Vagina (tissue), 2 donors: ENCODE measurements at regions not wholly inside any gene's neighbourhood (a gene's known extent, or its start where the extent isn't known, plus 50 kb on each side); places are given as distances from the start of the nearest gene placed in this dataset.

Experiments
- DNase-seq, 2 donors: peaks; one replicate each; pipeline ENCODE4 v3.0.0-alpha.2; 2017; ENCODE audit errors: extremely low spot score in 2 of 2
- H3K27ac ChIP-seq: fragments of 200-600 bp; sonication (generic); one replicate; pipeline ENCODE4 v1.5.1; 2019
- H3K27me3 ChIP-seq: fragments of 200-600 bp; sonication (generic); one replicate; pipeline ENCODE4 v1.5.1; 2019
- H3K36me3 ChIP-seq, 2 donors: fragments of 200-600 bp; sonication (generic); one replicate each; pipeline ENCODE4 v1.5.1; 2017 to 2019
- H3K4me1 ChIP-seq: fragments of 200-600 bp; sonication (generic); one replicate; pipeline ENCODE4 v1.5.1; 2019
- H3K4me3 ChIP-seq, 2 donors: fragments of 200-600 bp; sonication (generic); 1 replicate in 1 of 2; 2 replicates in 1 of 2; pipeline ENCODE4 v1.5.1; 2016 to 2019
- H3K9me3 ChIP-seq: fragments of 200-600 bp; sonication (generic); one replicate; pipeline ENCODE4 v1.5.1; 2019
- CTCF ChIP-seq, 3 experiments: fragments of 450-650 bp in 2 of 3; fragments of 200-600 bp in 1 of 3; sonication (generic) in 1 of 3; IDR thresholded peaks; one replicate each; pipeline ENCODE4 v1.5.1; 2017 to 2019; ENCODE audit warnings: antibody characterized with exemption in 3 of 3, mild to moderate bottlenecking in 2 of 3, moderate library complexity in 2 of 3
- POLR2A ChIP-seq, 2 donors: fragments of 450-650 bp; IDR thresholded peaks; one replicate each; pipeline ENCODE4 v1.6.1; 2017; ENCODE audit warnings: antibody characterized with exemption in 2 of 2, mild to moderate bottlenecking in 2 of 2, moderate library complexity in 2 of 2
- POLR2AphosphoS5 ChIP-seq, 2 donors: sonication (generic); formaldehyde crosslinking; IDR thresholded peaks; one replicate each; pipeline ENCODE4 v1.9.0; 2017; ENCODE audit warnings: antibody characterized with exemption in 2 of 2, mild to moderate bottlenecking in 2 of 2, low read depth in 1 of 2; ENCODE audit not compliant: insufficient read depth in 1 of 2
- intact Hi-C: fragments of 100-400 bp; cut with DNase I; formaldehyde crosslinking; loops from one replicate; pipeline ENCODE4 v1.15.1; 2023

GRCh38 chr6:156406688-156407087 is 370.5 kb upstream of the ARID1B start:
- no peak for TF ChIP-seq POLR2AphosphoS5 (IDR thresholded peaks at IDR 0.05; ENCODE audit: insufficient read depth in 1 of 2, low read depth in 1 of 2)
- TF ChIP-seq CTCF (IDR thresholded peaks at IDR 0.05): no peak
- TF ChIP-seq POLR2A (IDR thresholded peaks at IDR 0.05): no peak
- no peaks in the 10 kb centered on the region for H3K9me3 ChIP-seq
- H3K36me3 ChIP-seq: no peaks in the 10 kb centered on the region
- H3K27ac ChIP-seq: no peak overlapping the region
- H3K27me3 ChIP-seq: no peaks in the 10 kb centered on the region
- no peak overlapping the region for H3K4me3 ChIP-seq
- no peaks in the 10 kb centered on the region for H3K4me1 ChIP-seq
- no peak for DNase-seq
- intact Hi-C loops: no loop called here

GRCh38 chr6:156406099-156406498 is 371.1 kb upstream of the ARID1B start:
- H3K36me3 ChIP-seq: no peaks in the 10 kb centered on the region
- TF ChIP-seq POLR2A (IDR thresholded peaks at IDR 0.05): no peak
- TF ChIP-seq CTCF (IDR thresholded peaks at IDR 0.05): no peak
- no peak for TF ChIP-seq POLR2AphosphoS5 (IDR thresholded peaks at IDR 0.05; ENCODE audit: insufficient read depth in 1 of 2, low read depth in 1 of 2)
- no peaks in the 10 kb centered on the region for H3K9me3 ChIP-seq
- intact Hi-C loops: no loop called here
- no peak overlapping the region for H3K4me3 ChIP-seq
- H3K27ac ChIP-seq: no peak overlapping the region
- DNase-seq: no peak
- no peaks in the 10 kb centered on the region for H3K27me3 ChIP-seq
- H3K4me1 ChIP-seq: no peaks in the 10 kb centered on the region

- no peaks in the 10 kb centered on the region for H3K27me3 ChIP-seq
- H3K36me3 ChIP-seq: no peaks in the 10 kb centered on the region
- DNase-seq: no peak
- intact Hi-C loops: no loop called here
- TF ChIP-seq POLR2A (IDR thresholded peaks at IDR 0.05): no peak
- no peak for TF ChIP-seq POLR2AphosphoS5 (IDR thresholded peaks at IDR 0.05; ENCODE audit: insufficient read depth in 1 of 2, low read depth in 1 of 2)
- no peak for TF ChIP-seq CTCF (IDR thresholded peaks at IDR 0.05)
- H3K9me3 ChIP-seq: no peaks in the 10 kb centered on the region
- no peak overlapping the region for H3K27ac ChIP-seq
- H3K4me1 ChIP-seq: no peaks in the 10 kb centered on the region
- H3K4me3 ChIP-seq: no peak overlapping the region
Measured at GRCh38 chr6:156402628-156403027, 374.6 kb upstream of the ARID1B start.

GRCh38 chr6:156402227-156402626 is 375.0 kb upstream of the ARID1B start:
- TF ChIP-seq POLR2AphosphoS5 (IDR thresholded peaks at IDR 0.05; ENCODE audit: insufficient read depth in 1 of 2, low read depth in 1 of 2): no peak
- TF ChIP-seq CTCF (IDR thresholded peaks at IDR 0.05): no peak
- no peak for TF ChIP-seq POLR2A (IDR thresholded peaks at IDR 0.05)
- no peaks in the 10 kb centered on the region for H3K36me3 ChIP-seq
- no peaks in the 10 kb centered on the region for H3K9me3 ChIP-seq
- no peaks in the 10 kb centered on the region for H3K27me3 ChIP-seq
- intact Hi-C loops: no loop called here
- H3K4me3 ChIP-seq: no peak overlapping the region
- no peak overlapping the region for H3K27ac ChIP-seq
- no peak for DNase-seq
- H3K4me1 ChIP-seq: no peaks in the 10 kb centered on the region

- H3K9me3 ChIP-seq: no peaks in the 10 kb centered on the region
- no peak for DNase-seq
- H3K4me1 ChIP-seq: no peaks in the 10 kb centered on the region
- H3K27ac ChIP-seq: no peak overlapping the region
- no peak overlapping the region for H3K4me3 ChIP-seq
- H3K27me3 ChIP-seq: no peaks in the 10 kb centered on the region
- H3K36me3 ChIP-seq: no peaks in the 10 kb centered on the region
- TF ChIP-seq POLR2AphosphoS5 (IDR thresholded peaks at IDR 0.05; ENCODE audit: insufficient read depth in 1 of 2, low read depth in 1 of 2): no peak
- TF ChIP-seq CTCF (IDR thresholded peaks at IDR 0.05): no peak
- no peak for TF ChIP-seq POLR2A (IDR thresholded peaks at IDR 0.05)
- intact Hi-C loops: no loop called here
Measured at GRCh38 chr6:156400487-156400886, 376.7 kb upstream of the ARID1B start.
